K562 (cell line): ENCODE measurements at regions not wholly inside any gene's neighbourhood (a gene's known extent, or its start where the extent isn't known, plus 50 kb on each side); places are given as distances from the start of the nearest gene placed in this dataset.

ENCODE experiments used
- ATAC-seq: fragments of 200-7000 bp; cut with Tn5 transposase; 3 replicates; pipeline ENCODE4 v1.9.1; 2020; ENCODE audit warnings: moderate library complexity
- BruUV-seq: library from RNA; stranded (reverse); fragments of 400-500 nt; replicated peaks from 2 replicates; lab custom pipeline; 2021; lab: Mats Ljungman, UMichigan
- CTCF ChIA-PET: fragments of 300-600 bp; formaldehyde crosslinking; extraction: SDS; loops from one replicate; lab custom pipeline; 2021; ENCODE audit warnings: low intra/inter-chr PET ratio; lab: Yijun Ruan, JAX
- POLR2A ChIA-PET: fragments of 300-600, 350-650 bp; sonication (Branson Sonifier 250); formaldehyde crosslinking; extraction: SDS; loops from one replicate; lab custom pipeline; 2021; ENCODE audit warnings: antibody characterized with exemption, inconsistent platforms; lab: Yijun Ruan, JAX
- DNase-seq, 4 experiments: peaks; one replicate each; pipeline versions ENCODE4 v3.0.0 to v3.0.0-alpha.2; 2011 to 2018; ENCODE audit warnings: low spot score in 3 of 4, mixed read lengths in 3 of 4; ENCODE audit errors: extremely low read depth in 1 of 4
- FAIRE-seq: peaks from 2 replicates; lab custom pipeline; 2011; peaks lifted over from hg19 to GRCh38; lab: Jason Lieb, UNC
- H2AFZ ChIP-seq: 2 replicates; pipeline ENCODE4 v1.6.0; 2011; ENCODE audit warnings: low read depth, low read length, control low read depth, inconsistent platforms
- H3K27ac ChIP-seq: fragments of 200-600 bp; 3 replicates; pipeline ENCODE4 v1.8.0; 2011; ENCODE audit warnings: low read depth, mild to moderate bottlenecking, control low read depth, inconsistent platforms, low read length, moderate library complexity, mixed read lengths; ENCODE audit errors: extremely low read depth
- H3K27me3 ChIP-seq, 2 experiments: fragments of 300-600 bp in 1 of 2; 2 replicates in 1 of 2; 3 replicates in 1 of 2; pipeline versions ENCODE4 v1.6.0 to v1.8.0; 2011; ENCODE audit warnings: inconsistent platforms in 2 of 2, low read length in 2 of 2, mild to moderate bottlenecking in 1 of 2, mixed read lengths in 1 of 2, moderate library complexity in 1 of 2; ENCODE audit not compliant: control insufficient read depth in 2 of 2, insufficient read depth in 2 of 2
- H3K36me3 ChIP-seq: fragments of 300-600 bp; 3 replicates; pipeline ENCODE4 v1.8.0; 2011; ENCODE audit warnings: mild to moderate bottlenecking, low read length, inconsistent platforms; ENCODE audit not compliant: control insufficient read depth, insufficient read depth
- H3K4me1 ChIP-seq, 2 experiments: fragments of 200-600 bp in 1 of 2; replicated peaks in 1 of 2; 2 replicates in 1 of 2; 3 replicates in 1 of 2; pipeline versions ENCODE4 v1.5.1 to v1.8.0; 2011; ENCODE audit warnings: inconsistent platforms in 2 of 2, low read length in 2 of 2, mild to moderate bottlenecking in 1 of 2, mixed read lengths in 1 of 2, moderate library complexity in 1 of 2; ENCODE audit not compliant: control insufficient read depth in 2 of 2, insufficient read depth in 2 of 2
- H3K4me2 ChIP-seq: 2 replicates; pipeline ENCODE4 v1.6.1; 2011; ENCODE audit warnings: low read length, control low read depth, inconsistent platforms, mixed read lengths; ENCODE audit not compliant: insufficient read depth
- H3K4me3 ChIP-seq: fragments of 200-600 bp; sonication (generic), shearing (Covaris generic); 2 replicates; pipeline ENCODE4 v1.5.1; 2016; ENCODE audit warnings: control low read depth, inconsistent platforms
- H3K79me2 ChIP-seq: fragments of 200-600 bp; 3 replicates; pipeline ENCODE4 v1.8.0; 2011; ENCODE audit warnings: low read length, inconsistent platforms; ENCODE audit not compliant: control insufficient read depth, insufficient read depth
- H3K9ac ChIP-seq, 2 experiments: 2 replicates each; pipeline versions ENCODE4 v1.6.0 to v1.6.1; 2011; ENCODE audit warnings: low read depth in 2 of 2, low read length in 2 of 2, control low read depth in 1 of 2, inconsistent platforms in 1 of 2, mild to moderate bottlenecking in 1 of 2, mixed read lengths in 1 of 2; ENCODE audit not compliant: insufficient read depth in 1 of 2
- H3K9me1 ChIP-seq: one replicate; pipeline ENCODE4 v1.6.0; 2011; ENCODE audit warnings: inconsistent platforms, mild to moderate bottlenecking, low read length, moderate library complexity; ENCODE audit not compliant: control insufficient read depth, insufficient read depth
- H3K9me3 ChIP-seq: replicated peaks from 2 replicates; pipeline ENCODE4 v1.5.1; 2011; ENCODE audit warnings: low read depth, low read length, inconsistent platforms; ENCODE audit not compliant: control insufficient read depth, insufficient read depth
- H4K20me1 ChIP-seq: replicated peaks from 2 replicates; pipeline ENCODE4 v1.6.1; 2011; ENCODE audit warnings: low read length, inconsistent platforms, mixed read lengths; ENCODE audit not compliant: control insufficient read depth, insufficient read depth
- CHD2 ChIP-seq: IDR thresholded peaks from 2 replicates; pipeline ENCODE4 v1.6.1; 2011; ENCODE audit warnings: low read depth, low read length
- DPF2 ChIP-seq: fragments of 450-650 bp; IDR thresholded peaks from 2 replicates; pipeline ENCODE4 v1.6.1; 2016
- GABPB2 ChIP-seq: fragments of 250-450 bp; sonication (Bioruptor Pico); conservative IDR thresholded peaks from 2 replicates; pipeline ENCODE4 v1.5.1; 2021; ENCODE audit warnings: mild to moderate bottlenecking
- GATAD2B ChIP-seq: fragments of 450-650 bp; IDR thresholded peaks from 2 replicates; pipeline ENCODE4 v1.6.1; 2017; ENCODE audit warnings: mild to moderate bottlenecking, borderline replicate concordance
- GTF2F1 ChIP-seq: IDR thresholded peaks from 2 replicates; pipeline ENCODE4 v1.6.1; 2011; ENCODE audit warnings: low read depth, low read length, improper control_type of control experiment
- ILK ChIP-seq: fragments of 450-650 bp; IDR thresholded peaks from 2 replicates; pipeline ENCODE4 v1.6.1; 2016; ENCODE audit warnings: missing genetic modification characterization, low read depth, mild to moderate bottlenecking, missing compliant biosample characterization, moderate library complexity, borderline replicate concordance
- KAT7 ChIP-seq: sonication (generic); formaldehyde crosslinking; IDR thresholded peaks from 2 replicates; pipeline ENCODE4 v1.8.0; 2022; ENCODE audit warnings: missing genetic modification reagents, mild to moderate bottlenecking, borderline replicate concordance
- KLF16 ChIP-seq: IDR thresholded peaks from 2 replicates; pipeline ENCODE4 v1.6.1; 2016; ENCODE audit warnings: antibody characterized with exemption
- NUFIP1 ChIP-seq: fragments of 450-650 bp; IDR thresholded peaks from 2 replicates; pipeline ENCODE4 v1.6.1; 2018; ENCODE audit not compliant: partially characterized antibody
- SP2 ChIP-seq: IDR thresholded peaks from 2 replicates; pipeline ENCODE4 v1.6.1; 2011; ENCODE audit warnings: mild to moderate bottlenecking, low read depth, low read length, moderate library complexity; ENCODE audit not compliant: poor library complexity, severe bottlenecking; ENCODE audit errors: extremely low read depth
- TAF7 ChIP-seq: fragments of 450-650 bp; IDR thresholded peaks from 2 replicates; pipeline ENCODE4 v1.6.1; 2016; ENCODE audit warnings: missing genetic modification characterization, missing compliant biosample characterization
- TGIF2 ChIP-seq: sonication (generic); formaldehyde crosslinking; IDR thresholded peaks from 2 replicates; pipeline ENCODE4 v1.8.1; 2022; ENCODE audit warnings: mild to moderate bottlenecking, missing genetic modification reagents, moderate library complexity
- YBX1 ChIP-seq: fragments of 450-650 bp; IDR thresholded peaks from 2 replicates; pipeline ENCODE4 v1.7.1; 2016; ENCODE audit warnings: mild to moderate bottlenecking
- ZNF76 ChIP-seq: fragments of 250-450 bp; sonication (Bioruptor Pico); IDR thresholded peaks from 2 replicates; pipeline ENCODE4 v1.4.0; 2020; ENCODE audit warnings: mild to moderate bottlenecking, moderate library complexity, borderline replicate concordance
- WGBS: fragments of 100-300 bp; shearing (Covaris generic); methylation state at CpG from one replicate; pipeline ENCODE4 v1.1.6; 2016; ENCODE audit warnings: low coverage, mixed read lengths; ENCODE audit not compliant: insufficient coverage; ENCODE audit errors: missing lambda C conversion rate; 5-methylcytosine and 5-hydroxymethylcytosine counted together
- in situ Hi-C: fragments of 300-500 bp; cut with MboI; formaldehyde crosslinking; loops from 4 replicates; pipeline ENCODE4 v1.15.0; 2018; ENCODE audit warnings: inconsistent platforms, mixed read lengths
- intact Hi-C: fragments of 100-400 bp; cut with micrococcal nuclease; formaldehyde crosslinking; loops from 2 replicates; pipeline ENCODE4 v1.14.2; 2022
- TF ChIP-seq, protein P1 (sequence below), 2 experiments: IDR thresholded peaks in 1 of 2; conservative IDR thresholded peaks in 1 of 2; 2 replicates each; pipeline ENCODE4 v1.6.1; 2016; ENCODE audit warnings: low read depth in 2 of 2, mild to moderate bottlenecking in 1 of 2, missing compliant biosample characterization in 1 of 2, missing genetic modification characterization in 1 of 2, moderate library complexity in 1 of 2

DNA sequence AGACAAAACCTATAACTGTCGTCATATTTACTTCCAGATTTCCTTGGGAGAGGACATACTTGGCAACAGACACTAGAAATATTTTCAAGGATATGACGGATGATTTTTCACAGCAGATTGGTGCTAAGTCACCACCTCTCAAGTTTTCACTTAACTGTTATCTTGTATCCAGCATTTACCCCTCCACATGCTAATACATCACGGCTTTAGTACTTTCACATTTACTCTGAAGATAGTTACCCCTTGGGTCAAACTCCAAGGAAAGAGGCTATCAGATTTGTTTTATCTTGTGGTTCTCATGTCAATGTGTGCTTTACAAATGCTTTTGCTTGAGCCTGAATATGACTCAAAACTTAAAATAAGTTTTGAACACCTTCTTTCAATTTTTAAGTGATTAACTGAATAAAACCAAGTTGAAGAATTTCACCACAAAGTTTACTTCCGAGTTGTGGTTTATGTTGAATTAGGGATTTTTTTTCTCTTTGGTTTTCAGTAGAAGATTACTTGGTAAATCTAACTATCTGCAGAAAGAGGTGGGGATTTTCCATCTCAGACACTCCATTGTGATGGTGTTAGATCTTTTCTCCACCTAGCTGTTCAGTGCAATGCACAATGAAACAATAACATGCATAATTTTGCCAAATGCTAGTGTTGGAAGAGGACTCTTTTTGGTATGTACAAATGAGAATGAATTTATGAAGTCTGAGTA, 75.4 kb upstream of the FAT1 start:
- H3K9ac ChIP-seq = no peak overlapping the region
- H3K4me2 ChIP-seq = no peak overlapping the region; the same call in 1 of the 2 replicates
- ATAC-seq (peak; percentile 69), FAIRE-seq (peak; percentile 80), DNase-seq (peak in 2 of 4 experiments; percentile 33 to 56)
- H3K36me3 ChIP-seq = no peaks in the 10 kb centered on the region
- no TSS peak for BruUV-seq
- ChIA-PET POLR2A (interaction anchor here (0.8 to 1.0 kb wide), 2 partner anchors 10 to 46 kb away, joined by 3 to 4 read pairs; no protein-coding TSS in a partner anchor), CTCF (no interaction called here)
- H3K4me3 ChIP-seq = no peak overlapping the region
- no peaks in the 10 kb centered on the region for H3K9me3 ChIP-seq
- whole genome bisulfite sequencing = under 1% methylated on average over 4 of the region's 4 CpGs
- H3K27me3 ChIP-seq = no peaks in the 10 kb centered on the region
- H4K20me1 ChIP-seq = no peaks in the 10 kb centered on the region
- no peak overlapping the region; the same call in 2 of the 3 replicates for H3K27ac ChIP-seq
- H2AFZ ChIP-seq = no peak overlapping the region
- H3K9me1 ChIP-seq = no peaks in the 10 kb centered on the region
- peaks cover 0 to 7% of the 10 kb centered on the region in 2 experiments; a peak in 3 of 5 replicates for H3K4me1 ChIP-seq
- intact Hi-C loops = no loop called here
- in situ Hi-C loops = no loop called here
- no peaks in the 10 kb centered on the region for H3K79me2 ChIP-seq
- TF ChIP-seq KLF16 (peak; percentile 55; the same call in 1 of the 2 replicates), DPF2 (peak; percentile 48; the same call in 1 of the 2 replicates), ZNF76 (CRISPR knock-in tag) (no peak), CHD2 (no peak), GABPB2 (no peak), NUFIP1 (no peak), TAF7 (tag) (no peak), GTF2F1 (no peak), SP2 (no peak), YBX1 (no peak), GATAD2B (peak; percentile 15; the same call in 1 of the 2 replicates), ILK (tag) (no peak), KAT7 (CRISPR knock-in tag) (no peak), TGIF2 (no peak)
- TF ChIP-seq, protein P1, sequence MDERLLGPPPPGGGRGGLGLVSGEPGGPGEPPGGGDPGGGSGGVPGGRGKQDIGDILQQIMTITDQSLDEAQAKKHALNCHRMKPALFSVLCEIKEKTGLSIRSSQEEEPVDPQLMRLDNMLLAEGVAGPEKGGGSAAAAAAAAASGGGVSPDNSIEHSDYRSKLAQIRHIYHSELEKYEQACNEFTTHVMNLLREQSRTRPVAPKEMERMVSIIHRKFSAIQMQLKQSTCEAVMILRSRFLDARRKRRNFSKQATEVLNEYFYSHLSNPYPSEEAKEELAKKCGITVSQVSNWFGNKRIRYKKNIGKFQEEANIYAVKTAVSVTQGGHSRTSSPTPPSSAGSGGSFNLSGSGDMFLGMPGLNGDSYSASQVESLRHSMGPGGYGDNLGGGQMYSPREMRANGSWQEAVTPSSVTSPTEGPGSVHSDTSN (CRISPR knock-in tag; IDR thresholded peaks at IDR 0.05; ENCODE audit: low read depth) = no peak
- TF ChIP-seq, protein P1 (tag; conservative IDR thresholded peaks at IDR 0.05; ENCODE audit: low read depth) = peak; percentile 75
